HCT116 (cell line): ENCODE measurements at regions not wholly inside any gene's neighbourhood (a gene's known extent, or its start where the extent isn't known, plus 50 kb on each side); places are given as distances from the start of the nearest gene placed in this dataset.

Experiments
- EGR1 ChIP-seq: IDR thresholded peaks from 2 replicates; pipeline ENCODE4 v1.6.1; 2012; ENCODE audit warnings: low read depth
- EZH2 ChIP-seq: fragments of 200-600 bp; sonication (generic); IDR thresholded peaks from 2 replicates; pipeline ENCODE4 v1.6.1; 2017; ENCODE audit warnings: antibody characterized with exemption, mixed run types
- POLR2A ChIP-seq: IDR thresholded peaks from 2 replicates; pipeline ENCODE4 v1.7.0; 2011; ENCODE audit warnings: borderline replicate concordance; ENCODE audit not compliant: insufficient read depth, insufficient read length; ENCODE audit errors: extremely low read depth
- RAD21 ChIP-seq: IDR thresholded peaks from 2 replicates; pipeline ENCODE4 v1.6.1; 2012; ENCODE audit warnings: low read depth, mild to moderate bottlenecking
- REST ChIP-seq: IDR thresholded peaks from 2 replicates; pipeline ENCODE4 v1.6.1; 2012; ENCODE audit warnings: low read depth
- TCF7L2 ChIP-seq: IDR thresholded peaks from 2 replicates; pipeline ENCODE4 v1.7.0; 2011; ENCODE audit warnings: borderline replicate concordance, inconsistent platforms; ENCODE audit not compliant: insufficient read depth, insufficient read length; ENCODE audit errors: extremely low read depth
- ZBTB33 ChIP-seq: IDR thresholded peaks from 2 replicates; pipeline ENCODE4 v1.6.1; 2011; ENCODE audit warnings: mild to moderate bottlenecking, low read length, moderate library complexity; ENCODE audit not compliant: insufficient replicate concordance; ENCODE audit errors: extremely low read depth
- TF ChIP-seq, protein P1 (sequence below), 3 experiments: fragments of 200-600 bp in 1 of 3; sonication (generic) in 1 of 3; IDR thresholded peaks in 2 of 3; conservative IDR thresholded peaks in 1 of 3; 2 replicates each; pipeline ENCODE4 v1.5.1; 2012 to 2017; ENCODE audit warnings: low read depth in 2 of 3, low read length in 2 of 3, antibody characterized with exemption in 1 of 3, borderline replicate concordance in 1 of 3, control low read depth in 1 of 3, mild to moderate bottlenecking in 1 of 3, mixed read lengths in 1 of 3, mixed run types in 1 of 3, moderate library complexity in 1 of 3; ENCODE audit not compliant: insufficient read depth in 1 of 3
- TF ChIP-seq, protein P2 (sequence below): IDR thresholded peaks from 2 replicates; pipeline ENCODE4 v1.6.1; 2012
- TF ChIP-seq, protein P3 (sequence below): IDR thresholded peaks from 2 replicates; pipeline ENCODE4 v1.6.1; 2012

GRCh38 chr2:144161061-144161460, 358.9 kb downstream of the ZEB2 start:
- TF ChIP-seq, protein P1, sequence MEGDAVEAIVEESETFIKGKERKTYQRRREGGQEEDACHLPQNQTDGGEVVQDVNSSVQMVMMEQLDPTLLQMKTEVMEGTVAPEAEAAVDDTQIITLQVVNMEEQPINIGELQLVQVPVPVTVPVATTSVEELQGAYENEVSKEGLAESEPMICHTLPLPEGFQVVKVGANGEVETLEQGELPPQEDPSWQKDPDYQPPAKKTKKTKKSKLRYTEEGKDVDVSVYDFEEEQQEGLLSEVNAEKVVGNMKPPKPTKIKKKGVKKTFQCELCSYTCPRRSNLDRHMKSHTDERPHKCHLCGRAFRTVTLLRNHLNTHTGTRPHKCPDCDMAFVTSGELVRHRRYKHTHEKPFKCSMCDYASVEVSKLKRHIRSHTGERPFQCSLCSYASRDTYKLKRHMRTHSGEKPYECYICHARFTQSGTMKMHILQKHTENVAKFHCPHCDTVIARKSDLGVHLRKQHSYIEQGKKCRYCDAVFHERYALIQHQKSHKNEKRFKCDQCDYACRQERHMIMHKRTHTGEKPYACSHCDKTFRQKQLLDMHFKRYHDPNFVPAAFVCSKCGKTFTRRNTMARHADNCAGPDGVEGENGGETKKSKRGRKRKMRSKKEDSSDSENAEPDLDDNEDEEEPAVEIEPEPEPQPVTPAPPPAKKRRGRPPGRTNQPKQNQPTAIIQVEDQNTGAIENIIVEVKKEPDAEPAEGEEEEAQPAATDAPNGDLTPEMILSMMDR (IDR thresholded peaks at IDR 0.05 in 2 of 3, conservative IDR thresholded peaks at IDR 0.05 in 1 of 3; ENCODE audit: borderline replicate concordance in 1 of 3, insufficient read depth in 1 of 3, low read depth in 2 of 3, low read length in 2 of 3), result no peak
- TF ChIP-seq RAD21 (no peak), POLR2A (no peak), EZH2 (no peak), REST (no peak), ZBTB33 (no peak), EGR1 (no peak), TCF7L2 (no peak)
- TF ChIP-seq, protein P2, sequence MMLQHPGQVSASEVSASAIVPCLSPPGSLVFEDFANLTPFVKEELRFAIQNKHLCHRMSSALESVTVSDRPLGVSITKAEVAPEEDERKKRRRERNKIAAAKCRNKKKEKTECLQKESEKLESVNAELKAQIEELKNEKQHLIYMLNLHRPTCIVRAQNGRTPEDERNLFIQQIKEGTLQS, result no peak
- TF ChIP-seq, protein P3, sequence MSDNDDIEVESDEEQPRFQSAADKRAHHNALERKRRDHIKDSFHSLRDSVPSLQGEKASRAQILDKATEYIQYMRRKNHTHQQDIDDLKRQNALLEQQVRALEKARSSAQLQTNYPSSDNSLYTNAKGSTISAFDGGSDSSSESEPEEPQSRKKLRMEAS, result no peak
